LoVo (cell line): ENCODE measurements at regions not wholly inside any gene's neighbourhood (a gene's known extent, or its start where the extent isn't known, plus 50 kb on each side); places are given as distances from the start of the nearest gene placed in this dataset.
"Not testable (repeated sequence)": the region's sequence is repeated elsewhere in the genome, so short reads cannot be mapped to it uniquely, and the experiment has no call there.

Experiments used
- DNase-seq: peaks from one replicate; pipeline ENCODE4 v3.0.0-alpha.2; 2016; ENCODE audit warnings: low spot score

GRCh38 chr5:153373130-153373498 lies 117.4 kb upstream of the GRIA1 start:
- DNase-seq = no peak

DNA sequence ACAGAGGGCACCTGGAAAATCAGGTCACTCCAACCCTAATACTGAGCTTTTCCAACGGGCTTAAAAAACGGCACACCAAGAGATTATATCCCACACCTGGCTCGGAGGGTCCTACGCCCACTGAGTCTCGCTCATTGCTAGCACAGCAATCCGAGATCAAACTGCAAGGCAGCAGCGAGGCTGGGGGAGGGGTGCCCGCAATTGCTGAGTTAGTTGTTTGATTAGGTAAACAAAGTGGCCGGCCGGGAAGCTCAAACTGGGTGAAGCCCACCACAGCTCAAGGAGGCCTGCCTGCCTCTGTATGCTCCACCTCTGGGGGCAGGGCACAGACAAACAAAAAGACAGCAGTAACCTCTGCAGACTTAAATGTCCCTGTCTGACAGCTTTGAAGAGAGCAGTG lies 108.8 kb upstream of the GRIA1 start:
- DNase-seq = not testable (repeated sequence)

DNA sequence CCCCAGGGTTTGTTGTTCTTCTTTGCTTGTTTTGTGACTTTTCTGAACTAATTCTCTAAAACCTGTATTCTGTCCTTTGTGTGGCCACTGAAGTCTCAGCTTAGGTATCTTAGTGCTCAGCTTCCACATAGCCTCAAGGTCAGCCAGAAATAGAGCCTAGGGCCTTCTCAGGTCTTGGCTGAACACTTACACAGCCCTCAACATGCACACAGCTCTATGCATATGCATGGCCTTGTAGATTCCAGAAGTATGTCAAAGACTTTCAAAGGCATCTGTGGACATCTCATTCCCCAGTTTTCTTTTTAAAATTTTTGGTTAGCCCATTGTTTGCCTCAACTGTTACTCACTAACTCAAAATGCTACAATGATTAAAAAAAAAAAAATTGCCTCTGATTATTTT lies 99.9 kb upstream of the GRIA1 start:
- no peak for DNase-seq

DNA sequence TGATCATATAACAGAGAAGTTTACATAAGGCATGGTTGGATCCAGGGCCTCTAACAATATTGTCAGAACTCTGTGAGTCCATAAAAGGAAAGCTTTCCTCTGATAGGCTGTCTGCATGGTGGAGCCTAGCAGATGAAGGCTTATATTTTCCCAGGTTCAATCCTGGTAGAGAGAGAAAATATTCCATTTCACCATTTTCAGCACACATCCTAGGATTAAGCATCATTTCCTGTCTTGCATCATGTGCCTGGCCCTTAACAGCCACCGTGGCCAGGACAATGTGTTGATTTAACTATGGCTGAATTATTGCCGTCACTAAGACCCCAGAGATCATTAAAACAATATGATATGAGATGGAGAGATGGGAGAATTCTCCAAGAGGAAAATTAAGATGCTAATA lies 90.9 kb upstream of the GRIA1 start:
- no peak for DNase-seq

DNA sequence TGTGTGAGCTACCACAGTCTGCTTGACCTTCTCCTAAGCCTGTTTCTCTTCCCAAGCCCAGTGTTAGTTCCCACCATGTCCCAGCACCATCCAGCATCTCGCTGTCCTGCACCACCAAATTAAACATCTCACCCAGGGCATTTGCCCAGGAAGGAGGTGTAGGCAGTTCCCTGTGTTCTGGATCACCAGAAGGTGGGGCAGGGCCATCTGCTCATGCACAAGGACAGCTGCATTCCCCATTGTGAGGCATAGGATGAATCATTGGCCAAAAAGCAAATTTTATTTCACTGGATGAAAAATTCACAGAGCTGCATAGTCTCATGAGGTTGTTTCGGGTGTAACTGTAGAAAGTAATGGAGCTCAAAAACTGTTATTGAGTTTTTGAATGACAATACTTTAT lies 89.5 kb upstream of the GRIA1 start:
- no peak for DNase-seq

- no peak for DNase-seq
Measured at GRCh38 chr5:153402550-153402949, 87.9 kb upstream of the GRIA1 start.

DNA sequence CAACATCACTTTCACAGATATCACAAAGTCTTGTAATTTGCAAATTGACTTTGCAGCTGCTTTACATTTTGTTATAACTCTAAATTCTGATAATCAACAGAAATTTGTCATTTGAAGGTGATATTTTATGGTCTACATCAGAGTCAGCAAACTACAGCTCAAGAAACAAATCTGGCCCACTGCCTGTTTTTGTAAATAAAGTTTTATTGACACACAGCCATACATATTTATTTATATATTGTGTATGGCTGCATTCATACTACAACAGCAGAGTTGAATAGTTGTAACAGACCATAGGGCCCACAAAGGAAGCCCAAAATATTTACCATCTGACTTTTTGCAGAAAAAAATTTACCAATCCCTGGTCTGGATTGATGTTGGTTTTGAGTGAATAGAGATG lies 87.0 kb upstream of the GRIA1 start:
- DNase-seq = no peak

GRCh38 chr5:153404747-153405146 lies 85.7 kb upstream of the GRIA1 start:
- DNase-seq = no peak

- no peak for DNase-seq
Measured at GRCh38 chr5:153421676-153422075, 68.8 kb upstream of the GRIA1 start.

- no peak for DNase-seq
Measured at GRCh38 chr5:153425914-153426313, 64.6 kb upstream of the GRIA1 start.

DNA sequence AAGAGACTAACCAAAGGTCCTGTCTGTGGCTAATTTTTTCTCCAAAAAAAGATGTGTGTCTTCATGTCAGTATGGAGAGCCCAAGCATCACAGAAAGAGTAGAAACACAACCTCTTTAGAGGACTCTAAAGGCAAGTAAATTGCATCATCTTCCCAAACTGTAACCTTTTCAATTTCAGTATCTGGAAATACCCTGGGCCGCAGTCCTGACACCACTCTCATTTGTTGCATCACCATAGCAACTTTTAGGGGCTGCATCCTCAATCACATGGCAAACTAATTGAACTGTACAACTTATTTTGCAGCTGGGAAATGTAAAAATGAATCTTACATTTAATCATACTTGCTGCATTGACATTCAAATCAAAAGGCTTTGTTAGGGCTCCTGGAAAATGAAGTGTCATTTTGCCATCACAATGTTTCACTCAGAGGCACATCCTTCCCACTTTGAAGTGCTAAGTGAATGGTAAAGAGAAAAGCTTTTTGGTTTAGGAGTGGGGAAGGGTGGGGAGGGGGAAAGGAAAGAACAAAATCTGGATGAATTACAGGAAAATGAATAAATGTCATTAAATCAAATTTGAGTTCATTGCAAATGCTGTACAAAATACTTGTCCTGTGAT lies 60.6 kb upstream of the GRIA1 start:
- no peak for DNase-seq

DNA sequence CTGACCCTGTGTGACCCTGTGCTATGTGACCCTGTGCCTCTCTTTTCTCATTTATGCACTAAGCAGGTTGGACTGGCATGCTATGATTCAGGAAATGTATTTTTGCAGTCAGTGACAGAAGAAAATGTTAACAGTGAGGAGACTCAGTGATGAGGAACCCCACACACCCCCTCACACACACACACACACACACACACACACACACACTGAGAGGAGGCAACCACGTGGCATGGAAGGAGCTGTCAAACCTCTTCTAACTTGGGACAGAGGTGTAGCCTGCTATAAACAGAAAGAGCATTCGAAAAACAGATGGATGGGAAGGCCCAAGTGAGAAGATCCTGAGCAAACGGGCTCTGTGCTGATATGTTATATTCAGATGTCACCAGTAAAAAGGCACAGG lies 57.9 kb upstream of the GRIA1 start:
- no peak for DNase-seq

- DNase-seq = no peak
Measured at GRCh38 chr5:153437251-153437650, 53.2 kb upstream of the GRIA1 start.

DNA sequence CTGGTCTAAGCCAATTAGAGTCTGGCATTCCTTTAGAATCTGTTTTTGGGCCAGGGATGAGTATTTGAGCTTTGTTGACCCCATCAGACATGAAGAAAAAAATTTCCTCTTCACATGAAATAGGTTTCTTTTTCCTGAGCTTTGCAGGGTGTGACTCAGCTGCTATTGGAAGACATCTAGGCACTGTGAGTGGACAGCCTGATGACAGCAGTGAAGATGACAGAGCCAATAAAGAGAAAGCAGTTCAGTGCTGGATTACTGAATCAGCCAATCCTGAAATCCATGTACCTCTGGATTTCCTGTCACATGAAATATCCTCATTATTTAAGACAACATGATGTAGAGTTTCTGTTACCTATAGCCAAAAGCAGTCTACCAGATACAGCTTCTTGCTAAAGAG lies 51.3 kb upstream of the GRIA1 start:
- DNase-seq = no peak
